Skeletal muscle cell (primary cell): ENCODE measurements at regions not wholly inside any gene's neighbourhood (a gene's known extent, or its start where the extent isn't known, plus 50 kb on each side); places are given as distances from the start of the nearest gene placed in this dataset.
A peak's percentile ranks its signal among the peaks of the same experiment; 100 is the strongest.
"Not testable (repeated sequence)": the region's sequence is repeated elsewhere in the genome, so short reads cannot be mapped to it uniquely, and the experiment has no call there.

ENCODE experiments used
- DNase-seq: peaks from one replicate; pipeline ENCODE4 v3.0.0-alpha.2; 2010; ENCODE audit warnings: low read depth
- H3K4me3 ChIP-seq: 2 replicates; pipeline ENCODE4 v1.5.1; 2011; ENCODE audit warnings: low read depth, mild to moderate bottlenecking, control low read depth, low read length, moderate library complexity

- DNase-seq: peak; percentile 81
- H3K4me3 ChIP-seq: no peak overlapping the region
Observed at GRCh38 chr4:106869551-106869950, 166.6 kb downstream of the DKK2 start.

- peak; percentile 60 for DNase-seq
- no peak overlapping the region for H3K4me3 ChIP-seq
Observed at GRCh38 chr4:106868381-106869035, 167.6 kb downstream of the DKK2 start.

DNA sequence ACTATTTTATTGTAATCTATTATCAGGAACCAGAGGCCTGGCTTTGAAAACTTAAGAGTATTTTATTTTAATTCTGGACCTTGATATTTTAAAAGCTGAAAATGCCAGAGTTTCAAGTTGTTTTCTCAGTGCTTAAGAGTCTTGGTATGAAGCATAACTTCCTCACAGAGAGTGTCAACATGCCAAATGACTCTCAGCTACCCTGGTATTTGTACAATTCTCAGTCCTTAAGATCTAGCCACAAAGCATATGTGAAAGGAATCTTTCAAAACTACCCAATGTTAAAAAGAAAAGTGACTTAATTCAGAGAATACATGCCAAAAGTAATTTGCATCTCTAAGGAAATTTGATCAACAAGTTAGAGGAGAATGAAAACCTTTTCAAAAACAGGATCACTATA lies 171.9 kb downstream of the DKK2 start:
- H3K4me3 ChIP-seq: no peak overlapping the region
- peak; percentile 83 for DNase-seq

- no peak for DNase-seq
- H3K4me3 ChIP-seq: no peak overlapping the region
Observed at GRCh38 chr4:106854569-106855351, 181.4 kb downstream of the DKK2 start.

DNA sequence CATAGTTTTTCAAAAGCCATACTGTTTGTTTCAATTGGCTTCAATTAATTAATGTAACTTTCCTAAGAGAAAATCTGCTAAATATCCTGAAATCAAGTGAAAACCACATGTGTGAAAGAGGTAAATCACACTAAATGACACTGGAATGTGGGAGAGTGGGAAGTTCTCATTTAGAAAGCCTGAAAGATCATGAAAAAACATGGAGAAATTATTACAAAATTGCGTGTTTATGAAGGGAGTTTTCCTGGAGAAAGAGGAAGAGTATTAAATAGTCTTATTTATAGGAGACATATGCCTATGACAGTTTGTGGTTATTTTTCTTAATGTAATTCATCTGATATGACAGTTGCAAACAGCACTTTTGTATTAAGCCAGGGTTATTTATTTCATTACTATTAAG lies 183.7 kb downstream of the DKK2 start:
- H3K4me3 ChIP-seq: no peak overlapping the region
- DNase-seq: no peak

DNA sequence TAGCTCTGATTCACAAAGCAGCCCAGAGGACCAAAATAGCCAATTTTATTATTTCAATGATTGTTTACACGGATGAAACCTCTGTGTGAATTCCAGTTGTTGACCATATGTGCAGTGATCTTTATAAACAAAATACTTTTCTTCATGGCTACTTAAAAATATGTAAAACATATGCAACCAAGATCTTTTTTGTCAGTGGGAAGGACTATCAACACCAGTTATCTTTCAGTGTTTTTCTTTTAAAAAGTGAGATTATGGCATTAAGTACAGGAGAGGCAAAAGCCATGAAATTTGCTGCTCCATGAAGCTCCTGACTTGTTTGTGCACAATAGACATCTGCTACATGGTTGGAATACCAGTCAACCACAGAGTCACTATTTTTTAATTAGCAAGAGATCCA lies 184.4 kb downstream of the DKK2 start:
- DNase-seq: no peak
- no peak overlapping the region for H3K4me3 ChIP-seq

DNA sequence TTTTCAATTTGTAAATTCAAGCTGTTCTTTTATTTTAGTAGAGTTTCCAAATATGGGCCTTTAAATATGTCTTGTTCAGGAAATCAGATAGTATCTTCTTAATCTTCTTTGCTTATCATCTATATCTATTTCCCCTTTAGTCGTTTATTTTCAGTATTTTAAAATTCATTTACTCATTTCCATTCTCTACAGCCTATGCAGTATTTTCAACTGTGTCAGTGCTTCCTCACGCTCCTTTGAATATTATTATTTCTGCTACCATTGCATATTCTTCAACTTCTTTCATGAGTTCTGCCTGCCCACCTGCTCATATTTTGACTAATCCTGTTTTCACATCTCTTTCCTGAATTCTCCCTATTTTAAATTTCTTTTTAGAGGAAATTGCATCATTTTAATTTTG lies 185.4 kb downstream of the DKK2 start:
- DNase-seq: no peak
- H3K4me3 ChIP-seq: no peak overlapping the region

DNA sequence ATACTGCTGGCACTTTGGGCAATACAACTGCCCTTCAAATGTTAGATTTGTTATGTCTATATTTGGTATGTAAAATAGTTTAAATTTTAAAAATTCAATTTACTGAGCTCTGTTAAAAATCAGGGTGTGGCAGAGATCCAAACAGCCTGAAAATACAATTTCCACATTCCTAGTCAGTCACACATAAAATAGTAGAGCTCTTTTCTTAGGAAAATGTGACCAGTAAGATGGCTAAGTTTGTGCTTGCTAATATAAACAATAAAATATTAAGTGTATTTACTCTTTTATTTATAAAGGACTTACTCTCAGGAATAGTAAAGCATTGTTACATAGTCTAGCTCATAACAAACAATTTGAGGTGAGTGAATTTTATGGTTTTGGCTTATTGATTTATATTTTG lies 200.2 kb downstream of the DKK2 start:
- DNase-seq: no peak
- H3K4me3 ChIP-seq: no peak overlapping the region

- DNase-seq: no peak
- H3K4me3 ChIP-seq: no peak overlapping the region
Observed at GRCh38 chr4:106830879-106831278, 205.2 kb downstream of the DKK2 start.

DNA sequence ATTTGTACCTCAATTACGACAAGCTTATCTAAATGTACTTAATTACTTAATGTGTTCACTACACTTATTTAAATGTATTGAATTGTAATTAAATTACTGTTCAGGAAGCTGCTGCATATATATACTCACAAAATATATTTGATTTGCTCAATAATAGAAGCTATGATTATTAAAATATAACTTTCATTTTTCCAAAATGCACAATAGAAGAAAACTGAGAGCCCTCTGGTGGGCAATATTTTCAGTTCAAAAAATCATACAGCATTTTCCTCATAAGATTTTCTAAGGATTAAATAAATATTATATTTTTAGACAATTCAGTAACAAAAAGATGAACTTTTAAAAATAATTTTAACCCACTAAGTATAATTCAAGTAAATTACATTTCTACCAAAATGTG lies 217.3 kb downstream of the DKK2 start:
- DNase-seq: no peak
- H3K4me3 ChIP-seq: no peak overlapping the region

DNA sequence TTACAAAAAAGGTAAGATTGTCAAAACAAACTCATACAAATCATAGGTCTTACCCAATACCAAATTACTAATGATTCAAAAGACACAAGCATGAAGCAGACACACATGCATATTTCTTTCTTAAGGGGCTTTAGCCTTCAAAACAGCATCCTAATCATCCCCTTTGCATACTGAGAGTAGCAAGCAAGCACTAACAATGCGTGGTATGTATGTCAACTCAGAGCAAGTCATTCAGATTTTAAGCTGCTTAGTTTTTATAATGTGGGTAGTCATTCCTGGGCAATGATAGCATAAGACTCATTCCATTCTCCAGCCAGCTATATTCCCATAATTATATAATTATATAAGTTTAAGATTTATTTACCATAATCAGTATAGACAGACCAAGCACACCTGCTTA lies 219.6 kb downstream of the DKK2 start:
- no peak overlapping the region for H3K4me3 ChIP-seq

GRCh38 chr4:106810122-106810521 lies 226.0 kb downstream of the DKK2 start:
- DNase-seq: no peak
- H3K4me3 ChIP-seq: no peak overlapping the region

More for the DNA sequence above, 219.6 kb downstream of the DKK2 start:
- peak; percentile 12 for DNase-seq

DNA sequence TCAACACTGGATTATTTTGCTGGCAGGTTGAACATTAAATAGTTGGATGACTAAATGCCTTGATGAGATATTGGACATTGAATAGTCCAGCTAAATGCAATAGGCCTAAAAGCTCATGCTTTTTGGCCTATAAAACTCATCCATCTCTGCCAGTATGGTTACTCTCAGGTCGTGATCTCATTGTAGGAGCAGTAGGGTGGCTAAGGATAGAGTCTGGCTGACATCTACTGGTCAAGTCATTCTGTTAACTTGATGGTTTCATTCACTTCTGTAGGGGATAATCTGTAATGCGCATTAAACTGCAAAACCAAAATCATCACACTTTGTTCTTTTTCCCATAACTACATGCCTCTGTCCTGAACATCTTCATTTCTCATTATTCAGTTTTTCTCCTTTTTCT lies 227.0 kb downstream of the DKK2 start:
- H3K4me3 ChIP-seq: no peak overlapping the region

DNA sequence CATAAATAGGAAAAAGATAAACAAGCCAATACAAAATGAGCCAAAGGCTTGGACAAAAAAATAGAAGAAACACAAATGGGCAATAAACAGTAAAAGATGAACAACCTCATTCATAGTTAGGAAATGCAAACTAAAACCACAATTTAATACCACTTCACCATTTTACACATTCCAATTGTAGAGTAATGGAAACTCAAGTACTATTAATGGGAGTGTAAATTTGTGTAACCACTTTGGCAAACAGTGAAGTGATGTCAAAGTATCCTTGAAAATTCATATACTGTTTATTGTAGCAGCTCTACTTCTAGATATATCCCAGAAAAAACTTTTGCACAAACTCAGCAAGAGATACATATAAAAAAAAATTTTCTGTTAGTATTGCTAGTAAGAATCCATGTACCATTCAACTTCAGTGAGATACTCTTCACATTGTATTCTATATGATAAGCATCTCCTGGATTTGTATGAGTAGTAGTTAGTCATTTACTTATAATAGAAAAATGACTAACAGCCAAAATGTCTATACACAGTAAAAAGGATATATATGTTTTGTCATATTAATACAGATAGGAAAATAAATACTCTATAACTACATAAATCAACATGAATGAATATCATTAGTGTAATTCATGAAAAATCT lies 229.8 kb downstream of the DKK2 start:
- no peak for DNase-seq
- no peak overlapping the region for H3K4me3 ChIP-seq

More for the DNA sequence above, 227.0 kb downstream of the DKK2 start:
- peak; percentile 7 for DNase-seq

DNA sequence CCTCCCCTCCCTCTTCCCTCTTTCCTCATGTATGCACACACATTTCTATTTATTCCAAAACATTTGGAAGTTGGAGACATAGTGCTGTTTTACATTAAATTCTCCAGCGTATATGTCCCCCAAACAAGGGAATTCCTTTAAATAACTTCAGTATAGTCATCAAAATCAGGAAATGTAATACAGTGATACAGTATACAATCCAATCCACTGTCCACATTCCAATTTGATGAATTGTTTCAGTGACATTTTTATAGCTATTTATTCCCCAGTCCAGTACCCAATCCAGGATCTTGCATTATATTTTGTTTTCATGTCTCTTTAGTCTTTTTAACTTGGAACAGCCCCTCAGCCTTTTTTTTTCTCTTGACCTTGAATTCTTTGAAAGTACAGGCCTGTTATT lies 233.0 kb downstream of the DKK2 start:
- no peak for DNase-seq
- no peak overlapping the region for H3K4me3 ChIP-seq

GRCh38 chr4:106801386-106801785 lies 234.7 kb downstream of the DKK2 start:
- no peak for DNase-seq

DNA sequence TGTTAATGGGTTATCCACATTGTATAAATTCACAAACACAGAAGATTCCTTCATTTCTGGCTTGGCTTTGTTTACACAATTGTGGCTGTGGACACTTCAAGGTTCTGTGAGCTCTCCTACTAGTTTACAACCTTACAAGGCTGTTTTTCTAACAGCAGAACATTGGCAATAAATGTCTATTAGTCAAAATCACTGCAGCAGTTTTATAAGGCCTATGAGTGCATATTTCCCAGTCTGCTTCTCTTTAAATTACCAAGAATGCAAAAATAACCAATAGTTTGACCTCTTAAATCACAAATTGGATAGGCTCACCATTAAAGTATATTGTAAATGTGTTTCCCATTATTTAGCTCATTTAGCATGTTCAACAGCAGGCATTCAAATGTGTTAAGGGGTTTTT lies 239.2 kb downstream of the DKK2 start:
- H3K4me3 ChIP-seq: no peak overlapping the region
- no peak for DNase-seq

More at GRCh38 chr4:106801386-106801785, 234.7 kb downstream of the DKK2 start:
- H3K4me3 ChIP-seq: no peak overlapping the region

DNA sequence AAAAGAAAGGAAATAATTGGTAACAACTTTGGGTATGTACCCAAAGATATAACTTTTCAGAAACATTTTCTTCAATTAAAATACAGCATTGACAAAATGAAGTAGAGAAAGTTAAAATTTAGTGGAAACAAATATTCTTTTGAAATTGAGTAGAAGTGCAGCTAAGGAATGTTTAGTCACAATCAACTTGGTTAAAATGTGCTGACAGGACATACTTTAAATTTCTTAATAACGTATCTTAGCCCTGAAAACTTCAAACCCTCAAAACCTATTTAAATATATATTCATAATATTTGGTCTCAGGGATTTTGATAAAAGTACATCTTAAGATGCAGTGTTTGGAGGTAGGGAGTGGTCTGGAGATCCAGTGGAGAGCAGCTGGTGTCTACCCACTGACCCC lies 240.8 kb downstream of the DKK2 start:
- no peak overlapping the region for H3K4me3 ChIP-seq
- DNase-seq: no peak

GRCh38 chr4:106793933-106794332 lies 242.2 kb downstream of the DKK2 start:
- H3K4me3 ChIP-seq: no peak overlapping the region
- DNase-seq: no peak

- no peak overlapping the region for H3K4me3 ChIP-seq
- no peak for DNase-seq
Observed at GRCh38 chr4:106775636-106776035, 260.5 kb downstream of the DKK2 start.

GRCh38 chr4:106774055-106774454 lies 262.1 kb downstream of the DKK2 start:
- not testable (repeated sequence) for H3K4me3 ChIP-seq, DNase-seq
